Smooth muscle cell (in vitro differentiated cells): ENCODE measurements at regions not wholly inside any gene's neighbourhood (a gene's known extent, or its start where the extent isn't known, plus 50 kb on each side); places are given as distances from the start of the nearest gene placed in this dataset.

ENCODE experiments used
- DNase-seq: peaks from one replicate; lab custom pipeline; 2025; ENCODE audit not compliant: unreplicated experiment; lab: John Stamatoyannopoulos, UW
- H2AFZ ChIP-seq: fragments of 200-600 bp; sonication (generic); 2 replicates; pipeline ENCODE4 v1.6.0; 2016; ENCODE audit warnings: antibody characterized with exemption, low read depth, mild to moderate bottlenecking
- H3F3A ChIP-seq: fragments of 200-600 bp; sonication (generic); 2 replicates; pipeline ENCODE4 v1.6.0; 2017; ENCODE audit warnings: antibody characterized with exemption, low read depth
- H3K27ac ChIP-seq: fragments of 200-600 bp; sonication (generic); 2 replicates; pipeline ENCODE4 v1.5.1; 2016; ENCODE audit warnings: low read depth, mild to moderate bottlenecking
- H3K27me3 ChIP-seq: fragments of 200-600 bp; sonication (generic); 2 replicates; pipeline ENCODE4 v1.6.1; 2016; ENCODE audit warnings: low read depth, mild to moderate bottlenecking
- H3K36me3 ChIP-seq: fragments of 200-600 bp; sonication (generic); 2 replicates; pipeline ENCODE4 v1.5.1; 2016; ENCODE audit warnings: low read depth
- H3K4me1 ChIP-seq: fragments of 200-600 bp; sonication (generic); 2 replicates; pipeline ENCODE4 v1.5.1; 2016; ENCODE audit warnings: low read depth
- H3K4me2 ChIP-seq: fragments of 200-600 bp; sonication (generic); 2 replicates; pipeline ENCODE4 v1.6.0; 2016; ENCODE audit warnings: mild to moderate bottlenecking
- H3K4me3 ChIP-seq: fragments of 200-600 bp; sonication (generic); 2 replicates; pipeline ENCODE4 v1.5.1; 2016; ENCODE audit warnings: mild to moderate bottlenecking
- H3K79me2 ChIP-seq: fragments of 200-600 bp; sonication (generic); 2 replicates; pipeline ENCODE4 v1.6.0; 2016; ENCODE audit warnings: low read depth, mild to moderate bottlenecking
- H3K9ac ChIP-seq: fragments of 200-600 bp; sonication (generic); 2 replicates; pipeline ENCODE4 v1.6.0; 2016; ENCODE audit warnings: low read depth
- H3K9me3 ChIP-seq: fragments of 200-600 bp; sonication (generic); replicated peaks from 2 replicates; pipeline ENCODE4 v1.5.1; 2016; ENCODE audit warnings: low read depth
- H4K20me1 ChIP-seq: fragments of 200-600 bp; sonication (generic); 2 replicates; pipeline ENCODE4 v1.6.0; 2016; ENCODE audit warnings: low read depth
- CTCF ChIP-seq: fragments of 200-600 bp; sonication (generic); IDR thresholded peaks from 2 replicates; pipeline ENCODE4 v1.5.1; 2017; ENCODE audit warnings: borderline replicate concordance, mild to moderate bottlenecking, antibody characterized with exemption; ENCODE audit not compliant: insufficient read depth, poor library complexity, severe bottlenecking
- WGBS: methylation state at CpG from one replicate; pipeline ENCODE4 v1.1.7; 2016; ENCODE audit warnings: low lambda C conversion rate; 5-methylcytosine and 5-hydroxymethylcytosine counted together

DNA sequence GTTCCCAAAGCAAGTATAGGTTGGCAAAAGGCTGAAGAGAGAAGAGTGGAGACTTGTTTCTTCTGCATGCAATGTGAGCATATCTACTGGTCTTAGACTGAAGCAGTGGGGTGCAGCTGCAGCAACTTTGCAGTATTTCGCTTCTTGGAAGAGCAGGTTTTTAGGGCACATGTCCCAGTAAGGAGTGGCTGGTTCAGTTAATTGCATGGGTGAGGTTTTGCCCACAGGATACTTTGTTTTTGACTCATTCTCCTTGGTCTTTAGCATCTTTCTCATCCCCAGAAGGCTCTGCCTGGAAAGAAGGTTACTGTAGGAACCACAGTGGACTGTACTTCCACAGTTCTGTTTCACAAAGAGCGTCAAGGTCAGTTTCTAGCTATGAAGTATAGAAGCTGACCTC lies 68.0 kb upstream of the NR3C2 start:
- Histone ChIP-seq H4K20me1 (no peaks in the 10 kb centered on the region), H2AFZ (no peak overlapping the region)
- TF ChIP-seq CTCF: no peak

GRCh38 chr4:148503681-148504080 lies 61.5 kb upstream of the NR3C2 start:
- no peak for DNase-seq
- H3K36me3 ChIP-seq: no peaks in the 10 kb centered on the region
- WGBS: 36% methylated on average over 1 of the region's 1 CpG
- H3K27me3 ChIP-seq: no peaks in the 10 kb centered on the region
- H3K79me2 ChIP-seq: no peaks in the 10 kb centered on the region
- H3K27ac ChIP-seq: no peak overlapping the region
- no peak for TF ChIP-seq CTCF
- H2AFZ ChIP-seq: no peak overlapping the region
- H3K4me3 ChIP-seq: no peak overlapping the region
- H3K9me3 ChIP-seq: no peaks in the 10 kb centered on the region
- no peak overlapping the region for H3K9ac ChIP-seq
- H3K4me2 ChIP-seq: no peak overlapping the region
- no peaks in the 10 kb centered on the region for H4K20me1 ChIP-seq
- H3F3A ChIP-seq: no peaks in the 10 kb centered on the region
- H3K4me1 ChIP-seq: no peaks in the 10 kb centered on the region

More for the DNA sequence above, 68.0 kb upstream of the NR3C2 start:
- H3K4me1 ChIP-seq: no peaks in the 10 kb centered on the region
- no peaks in the 10 kb centered on the region for H3K79me2 ChIP-seq
- H3K9ac ChIP-seq: no peak overlapping the region
- no peak for DNase-seq
- H3K9me3 ChIP-seq: no peaks in the 10 kb centered on the region
- WGBS: 88% methylated on average over 2 of the region's 2 CpGs
- no peak overlapping the region for H3K4me3 ChIP-seq
- no peak overlapping the region for H3K27ac ChIP-seq
- H3K27me3 ChIP-seq: no peaks in the 10 kb centered on the region
- H3K4me2 ChIP-seq: no peak overlapping the region
- H3F3A ChIP-seq: no peaks in the 10 kb centered on the region
- H3K36me3 ChIP-seq: no peaks in the 10 kb centered on the region

DNA sequence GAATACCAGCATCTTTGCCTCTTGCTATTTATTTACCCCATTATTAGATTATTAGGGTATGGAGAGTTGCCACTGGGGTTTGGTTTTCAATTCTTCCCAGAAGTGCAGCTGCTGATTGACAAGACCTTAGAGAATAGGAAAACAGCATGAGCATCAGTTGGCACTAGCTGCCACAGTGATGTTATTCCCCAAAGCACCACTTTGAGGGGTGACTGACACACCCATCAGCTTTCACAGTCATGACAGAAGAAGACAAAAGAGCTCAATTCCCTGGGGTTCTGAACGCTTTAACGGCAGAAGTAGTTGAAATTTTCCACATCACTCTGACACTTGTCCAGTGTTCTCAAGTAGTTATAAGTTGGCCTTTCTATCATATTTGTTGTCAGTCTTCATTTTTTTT lies 55.0 kb upstream of the NR3C2 start:
- no peak overlapping the region for H3K4me3 ChIP-seq
- no peak for DNase-seq
- H3K79me2 ChIP-seq: no peaks in the 10 kb centered on the region
- H3F3A ChIP-seq: no peaks in the 10 kb centered on the region
- H3K9ac ChIP-seq: no peak overlapping the region
- H3K27me3 ChIP-seq: no peaks in the 10 kb centered on the region
- H2AFZ ChIP-seq: no peak overlapping the region
- no peak overlapping the region for H3K27ac ChIP-seq
- H3K9me3 ChIP-seq: no peaks in the 10 kb centered on the region
- H3K4me1 ChIP-seq: no peaks in the 10 kb centered on the region
- no peak overlapping the region for H3K4me2 ChIP-seq
- no peaks in the 10 kb centered on the region for H4K20me1 ChIP-seq
- TF ChIP-seq CTCF: no peak
- 82% methylated on average over 2 of the region's 2 CpGs for WGBS
- no peaks in the 10 kb centered on the region for H3K36me3 ChIP-seq

DNA sequence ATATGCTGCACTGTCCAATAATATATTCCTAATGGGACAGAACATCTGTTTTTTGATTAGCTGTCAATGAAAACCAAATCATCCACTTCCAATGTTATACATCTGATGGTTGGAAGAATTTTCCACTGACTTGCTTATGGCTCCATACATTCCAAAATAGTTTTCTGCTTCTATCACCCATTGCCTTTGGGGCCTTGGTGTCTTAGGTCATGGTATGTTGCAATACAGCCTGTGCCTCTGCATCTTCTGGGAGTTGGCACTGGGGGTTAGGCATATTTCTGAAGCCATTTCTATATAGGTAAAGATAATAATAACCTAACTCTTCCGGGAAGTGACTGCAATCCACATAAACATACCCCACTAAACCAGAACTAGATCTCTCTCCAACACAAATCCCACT lies 53.2 kb upstream of the NR3C2 start:
- Histone ChIP-seq H3K27me3 (no peaks in the 10 kb centered on the region), H3K4me2 (no peak overlapping the region), H2AFZ (no peak overlapping the region), H4K20me1 (no peaks in the 10 kb centered on the region), H3K4me3 (no peak overlapping the region), H3K79me2 (no peaks in the 10 kb centered on the region), H3K27ac (no peak overlapping the region), H3K36me3 (no peaks in the 10 kb centered on the region), H3K9ac (no peak overlapping the region), H3F3A (no peaks in the 10 kb centered on the region), H3K9me3 (no peaks in the 10 kb centered on the region), H3K4me1 (no peaks in the 10 kb centered on the region)
- DNase-seq: no peak
- 96% methylated on average over 1 of the region's 1 CpG for WGBS
- no peak for TF ChIP-seq CTCF
